WTC11 (cell line): ENCODE measurements at regions not wholly inside any gene's neighbourhood (a gene's known extent, or its start where the extent isn't known, plus 50 kb on each side); places are given as distances from the start of the nearest gene placed in this dataset.

Experiments used
- ATAC-seq: fragments of 200-7000 bp; cut with Tn5 transposase; 2 replicates; pipeline ENCODE4 v1.10.0; 2021; ENCODE audit warnings: mild to moderate bottlenecking, moderate library complexity
- CTCF ChIA-PET: fragments of 300-600 bp; sonication (Branson Sonifier 250); formaldehyde crosslinking; loops from one replicate; lab custom pipeline; 2021; ENCODE audit warnings: antibody characterized with exemption; lab: Charles Lee
- POLR2A ChIA-PET: fragments of 350-600 bp; sonication (Branson Sonifier 250); formaldehyde crosslinking; loops from one replicate; lab custom pipeline; 2021; ENCODE audit warnings: antibody characterized with exemption; lab: Charles Lee
- DNase-seq: peaks from one replicate; pipeline ENCODE4 v3.0.0; 2021; ENCODE audit warnings: low spot score
- H3K27ac Mint-ChIP-seq: 2 replicates; pipeline ENCODE4 v1.8.0; 2021; ENCODE audit warnings: mixed read lengths
- H3K27me3 Mint-ChIP-seq: 2 replicates; pipeline ENCODE4 v1.8.0; 2021; ENCODE audit warnings: low read depth, mild to moderate bottlenecking, moderate library complexity, mixed read lengths
- H3K36me3 Mint-ChIP-seq: 2 replicates; pipeline ENCODE4 v1.8.0; 2021; ENCODE audit warnings: mixed read lengths
- H3K4me1 Mint-ChIP-seq: 2 replicates; pipeline ENCODE4 v1.8.0; 2022; ENCODE audit warnings: mixed read lengths
- H3K4me3 Mint-ChIP-seq: 2 replicates; pipeline ENCODE4 v1.8.0; 2021; ENCODE audit warnings: mild to moderate bottlenecking, moderate library complexity, mixed read lengths
- H3K9me3 Mint-ChIP-seq: 2 replicates; pipeline ENCODE4 v1.8.0; 2021; ENCODE audit warnings: mixed read lengths
- CREB1 ChIP-seq: sonication (generic); formaldehyde crosslinking; IDR thresholded peaks from 2 replicates; pipeline ENCODE4 v1.8.0; 2023; ENCODE audit warnings: mild to moderate bottlenecking, missing genetic modification reagents
- GABPB1 ChIP-seq: sonication (generic); formaldehyde crosslinking; IDR thresholded peaks from 2 replicates; pipeline ENCODE4 v1.8.1; 2023; ENCODE audit warnings: mild to moderate bottlenecking, missing genetic modification reagents
- KAT7 ChIP-seq: sonication (generic); formaldehyde crosslinking; IDR thresholded peaks from 2 replicates; pipeline ENCODE4 v1.8.1; 2023; ENCODE audit warnings: missing genetic modification reagents, mild to moderate bottlenecking, borderline replicate concordance
- MXD4 ChIP-seq: fragments of 250-450 bp; sonication (Bioruptor Pico); IDR thresholded peaks from 2 replicates; pipeline ENCODE4 v1.8.0; 2021; ENCODE audit warnings: mild to moderate bottlenecking, moderate library complexity, borderline replicate concordance
- NFE2L1 ChIP-seq: sonication (generic); formaldehyde crosslinking; IDR thresholded peaks from 2 replicates; pipeline ENCODE4 v1.8.1; 2023; ENCODE audit warnings: missing genetic modification reagents
- NFYB ChIP-seq: sonication (generic); formaldehyde crosslinking; conservative IDR thresholded peaks from 2 replicates; pipeline ENCODE4 v1.8.0; 2022; ENCODE audit warnings: low read depth, missing genetic modification reagents
- NR2C2 ChIP-seq: sonication (generic); formaldehyde crosslinking; IDR thresholded peaks from 2 replicates; pipeline ENCODE4 v1.8.0; 2022; ENCODE audit warnings: mild to moderate bottlenecking, missing genetic modification reagents
- RORB ChIP-seq: fragments of 250-450 bp; sonication (Bioruptor Pico); IDR thresholded peaks from 2 replicates; pipeline ENCODE4 v1.9.0; 2021; ENCODE audit warnings: mild to moderate bottlenecking
- SOX15 ChIP-seq: fragments of 250-450 bp; sonication (Bioruptor Pico); IDR thresholded peaks from 2 replicates; pipeline ENCODE4 v1.9.0; 2021; ENCODE audit warnings: mild to moderate bottlenecking
- TCF7 ChIP-seq: sonication (generic); formaldehyde crosslinking; IDR thresholded peaks from 2 replicates; pipeline ENCODE4 v1.8.0; 2022; ENCODE audit warnings: mild to moderate bottlenecking, low read depth, missing genetic modification reagents, moderate library complexity
- TEAD4 ChIP-seq: sonication (generic); formaldehyde crosslinking; IDR thresholded peaks from 2 replicates; pipeline ENCODE4 v1.8.0; 2022; ENCODE audit warnings: mild to moderate bottlenecking, missing genetic modification reagents
- ZNF219 ChIP-seq: sonication (generic); formaldehyde crosslinking; IDR thresholded peaks from 2 replicates; pipeline ENCODE4 v1.8.0; 2023; ENCODE audit warnings: missing genetic modification reagents, mild to moderate bottlenecking, borderline replicate concordance
- ZNF232 ChIP-seq: sonication (generic); formaldehyde crosslinking; IDR thresholded peaks from 2 replicates; pipeline ENCODE4 v1.8.0; 2022; ENCODE audit warnings: mild to moderate bottlenecking, missing genetic modification reagents
- TF ChIP-seq, protein P1 (sequence below): sonication (generic); formaldehyde crosslinking; IDR thresholded peaks from 2 replicates; pipeline ENCODE4 v1.8.0; 2022; ENCODE audit warnings: mild to moderate bottlenecking, missing genetic modification reagents
- TF ChIP-seq, protein P2 (sequence below): sonication (generic); formaldehyde crosslinking; IDR thresholded peaks from 2 replicates; pipeline ENCODE4 v1.8.1; 2022; ENCODE audit warnings: mild to moderate bottlenecking, missing genetic modification reagents, moderate library complexity, borderline replicate concordance
- TF ChIP-seq, protein P3 (sequence below): fragments of 250-450 bp; sonication (Bioruptor Pico); IDR thresholded peaks from 2 replicates; pipeline ENCODE4 v1.9.0; 2021; ENCODE audit warnings: mild to moderate bottlenecking, borderline replicate concordance
- TF ChIP-seq, protein P4 (sequence below): sonication (generic); formaldehyde crosslinking; IDR thresholded peaks from 2 replicates; pipeline ENCODE4 v1.8.0; 2022; ENCODE audit warnings: mild to moderate bottlenecking, missing genetic modification reagents
- TF ChIP-seq, protein P5 (sequence below): sonication (generic); formaldehyde crosslinking; IDR thresholded peaks from 2 replicates; pipeline ENCODE4 v1.8.1; 2023; ENCODE audit warnings: mild to moderate bottlenecking, missing genetic modification reagents, borderline replicate concordance

DNA sequence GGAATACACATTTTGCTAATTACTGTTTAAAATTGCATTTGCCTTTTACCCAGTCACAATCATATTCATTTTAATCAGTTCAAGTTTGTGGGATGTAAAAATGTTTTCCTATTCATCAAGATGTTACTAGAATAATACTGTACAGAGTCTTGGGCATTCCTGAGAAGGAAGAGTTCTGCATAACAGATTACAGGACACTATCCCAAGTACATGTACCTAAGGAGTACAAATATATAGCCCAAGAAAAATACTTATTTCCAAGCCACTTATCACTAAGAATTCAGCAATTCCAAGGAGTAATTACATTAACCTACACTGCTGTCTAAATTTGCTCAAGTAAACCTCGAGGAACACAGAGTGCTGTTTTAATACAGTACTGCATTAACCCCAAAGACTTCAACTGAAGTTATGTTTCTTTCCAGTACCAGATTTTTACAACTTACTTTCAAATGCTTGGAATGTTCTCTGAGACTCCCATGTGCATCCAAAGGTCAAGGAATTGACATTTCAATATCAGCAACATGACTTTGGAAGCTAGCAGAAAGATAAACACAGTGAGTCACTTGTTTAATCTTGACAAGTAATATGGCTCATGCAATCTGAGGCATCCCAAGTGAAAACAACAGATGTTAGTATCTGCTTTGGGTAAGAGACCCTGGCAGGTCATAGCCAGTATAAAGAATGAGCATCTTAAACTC lies 125.4 kb upstream of the BET1 start (continued):
- TF ChIP-seq GABPB1 (CRISPR knock-in tag): no peak
- no peak for TF ChIP-seq NFE2L1
- no peak for TF ChIP-seq MXD4 (CRISPR knock-in tag)
- TF ChIP-seq ZNF219: no peak
- TF ChIP-seq, protein P1, sequence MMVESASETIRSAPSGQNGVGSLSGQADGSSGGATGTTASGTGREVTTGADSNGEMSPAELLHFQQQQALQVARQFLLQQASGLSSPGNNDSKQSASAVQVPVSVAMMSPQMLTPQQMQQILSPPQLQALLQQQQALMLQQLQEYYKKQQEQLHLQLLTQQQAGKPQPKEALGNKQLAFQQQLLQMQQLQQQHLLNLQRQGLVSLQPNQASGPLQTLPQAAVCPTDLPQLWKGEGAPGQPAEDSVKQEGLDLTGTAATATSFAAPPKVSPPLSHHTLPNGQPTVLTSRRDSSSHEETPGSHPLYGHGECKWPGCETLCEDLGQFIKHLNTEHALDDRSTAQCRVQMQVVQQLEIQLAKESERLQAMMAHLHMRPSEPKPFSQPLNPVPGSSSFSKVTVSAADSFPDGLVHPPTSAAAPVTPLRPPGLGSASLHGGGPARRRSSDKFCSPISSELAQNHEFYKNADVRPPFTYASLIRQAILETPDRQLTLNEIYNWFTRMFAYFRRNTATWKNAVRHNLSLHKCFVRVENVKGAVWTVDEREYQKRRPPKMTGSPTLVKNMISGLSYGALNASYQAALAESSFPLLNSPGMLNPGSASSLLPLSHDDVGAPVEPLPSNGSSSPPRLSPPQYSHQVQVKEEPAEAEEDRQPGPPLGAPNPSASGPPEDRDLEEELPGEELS: no peak
- no peak for TF ChIP-seq CREB1 (CRISPR knock-in tag)
- TF ChIP-seq NFYB (CRISPR knock-in tag): no peak
- no peak for TF ChIP-seq NR2C2 (CRISPR knock-in tag)
- TF ChIP-seq, protein P2, sequence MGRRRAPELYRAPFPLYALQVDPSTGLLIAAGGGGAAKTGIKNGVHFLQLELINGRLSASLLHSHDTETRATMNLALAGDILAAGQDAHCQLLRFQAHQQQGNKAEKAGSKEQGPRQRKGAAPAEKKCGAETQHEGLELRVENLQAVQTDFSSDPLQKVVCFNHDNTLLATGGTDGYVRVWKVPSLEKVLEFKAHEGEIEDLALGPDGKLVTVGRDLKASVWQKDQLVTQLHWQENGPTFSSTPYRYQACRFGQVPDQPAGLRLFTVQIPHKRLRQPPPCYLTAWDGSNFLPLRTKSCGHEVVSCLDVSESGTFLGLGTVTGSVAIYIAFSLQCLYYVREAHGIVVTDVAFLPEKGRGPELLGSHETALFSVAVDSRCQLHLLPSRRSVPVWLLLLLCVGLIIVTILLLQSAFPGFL: no peak

DNA sequence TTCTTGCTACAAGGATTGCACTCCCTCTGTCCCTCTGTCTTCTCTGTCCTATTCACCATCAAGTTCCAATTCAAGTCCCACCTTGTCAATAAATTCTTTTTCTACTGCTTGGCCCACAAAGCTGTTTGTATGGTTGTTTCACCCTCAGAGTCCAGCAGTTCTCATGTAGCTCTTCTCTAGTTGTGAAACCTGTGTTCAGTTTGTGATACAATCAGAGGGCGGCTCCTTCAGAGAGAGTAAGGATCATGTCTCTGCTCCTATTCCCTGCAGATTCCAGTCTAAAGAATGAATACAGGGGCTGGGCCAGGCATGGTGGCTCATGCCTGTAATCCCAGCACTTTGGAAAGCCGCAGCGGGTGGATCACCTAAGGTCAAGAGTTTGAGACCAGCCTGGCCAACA lies 126.6 kb upstream of the BET1 start:
- DNase-seq (no peak), ATAC-seq (no peak)
- no peaks in the 10 kb centered on the region for H3K9me3 Mint-ChIP-seq
- ChIA-PET CTCF (no interaction called here), POLR2A (no interaction called here)
- H3K27ac Mint-ChIP-seq: no peak overlapping the region
- no peak overlapping the region for H3K4me3 Mint-ChIP-seq
- no peaks in the 10 kb centered on the region for H3K36me3 Mint-ChIP-seq
- no peaks in the 10 kb centered on the region for H3K27me3 Mint-ChIP-seq
- H3K4me1 Mint-ChIP-seq: peaks cover 6% of the 10 kb centered on the region
- TF ChIP-seq TCF7 (CRISPR knock-in tag) (no peak), CREB1 (CRISPR knock-in tag) (no peak)
- TF ChIP-seq, protein P3, sequence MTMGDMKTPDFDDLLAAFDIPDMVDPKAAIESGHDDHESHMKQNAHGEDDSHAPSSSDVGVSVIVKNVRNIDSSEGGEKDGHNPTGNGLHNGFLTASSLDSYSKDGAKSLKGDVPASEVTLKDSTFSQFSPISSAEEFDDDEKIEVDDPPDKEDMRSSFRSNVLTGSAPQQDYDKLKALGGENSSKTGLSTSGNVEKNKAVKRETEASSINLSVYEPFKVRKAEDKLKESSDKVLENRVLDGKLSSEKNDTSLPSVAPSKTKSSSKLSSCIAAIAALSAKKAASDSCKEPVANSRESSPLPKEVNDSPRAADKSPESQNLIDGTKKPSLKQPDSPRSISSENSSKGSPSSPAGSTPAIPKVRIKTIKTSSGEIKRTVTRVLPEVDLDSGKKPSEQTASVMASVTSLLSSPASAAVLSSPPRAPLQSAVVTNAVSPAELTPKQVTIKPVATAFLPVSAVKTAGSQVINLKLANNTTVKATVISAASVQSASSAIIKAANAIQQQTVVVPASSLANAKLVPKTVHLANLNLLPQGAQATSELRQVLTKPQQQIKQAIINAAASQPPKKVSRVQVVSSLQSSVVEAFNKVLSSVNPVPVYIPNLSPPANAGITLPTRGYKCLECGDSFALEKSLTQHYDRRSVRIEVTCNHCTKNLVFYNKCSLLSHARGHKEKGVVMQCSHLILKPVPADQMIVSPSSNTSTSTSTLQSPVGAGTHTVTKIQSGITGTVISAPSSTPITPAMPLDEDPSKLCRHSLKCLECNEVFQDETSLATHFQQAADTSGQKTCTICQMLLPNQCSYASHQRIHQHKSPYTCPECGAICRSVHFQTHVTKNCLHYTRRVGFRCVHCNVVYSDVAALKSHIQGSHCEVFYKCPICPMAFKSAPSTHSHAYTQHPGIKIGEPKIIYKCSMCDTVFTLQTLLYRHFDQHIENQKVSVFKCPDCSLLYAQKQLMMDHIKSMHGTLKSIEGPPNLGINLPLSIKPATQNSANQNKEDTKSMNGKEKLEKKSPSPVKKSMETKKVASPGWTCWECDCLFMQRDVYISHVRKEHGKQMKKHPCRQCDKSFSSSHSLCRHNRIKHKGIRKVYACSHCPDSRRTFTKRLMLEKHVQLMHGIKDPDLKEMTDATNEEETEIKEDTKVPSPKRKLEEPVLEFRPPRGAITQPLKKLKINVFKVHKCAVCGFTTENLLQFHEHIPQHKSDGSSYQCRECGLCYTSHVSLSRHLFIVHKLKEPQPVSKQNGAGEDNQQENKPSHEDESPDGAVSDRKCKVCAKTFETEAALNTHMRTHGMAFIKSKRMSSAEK (CRISPR knock-in tag): no peak

DNA sequence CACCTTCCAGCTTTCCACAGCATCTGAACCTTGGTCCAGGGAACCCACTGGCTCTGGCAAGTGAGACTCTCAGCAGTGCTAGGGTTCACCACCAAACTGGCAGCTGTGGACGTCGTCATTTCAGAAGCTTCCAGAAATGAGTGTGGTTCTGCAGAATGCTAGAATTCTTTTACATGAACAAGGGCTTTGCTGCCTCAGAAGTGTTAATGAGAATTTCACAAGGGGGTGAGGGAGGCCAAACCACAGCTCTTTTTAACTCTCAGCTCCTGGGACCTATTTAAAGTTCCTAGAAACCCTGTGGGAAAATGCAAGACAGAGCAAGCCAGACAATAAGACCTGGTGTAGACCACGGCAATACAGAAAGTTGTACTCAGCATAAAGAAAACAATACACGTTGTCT lies 129.3 kb upstream of the BET1 start:
- H3K36me3 Mint-ChIP-seq: no peaks in the 10 kb centered on the region
- TF ChIP-seq KAT7 (CRISPR knock-in tag) (no peak), ZNF232 (CRISPR knock-in tag) (no peak), RORB (CRISPR knock-in tag) (no peak), TEAD4 (CRISPR knock-in tag) (no peak), SOX15 (CRISPR knock-in tag) (no peak)
- TF ChIP-seq, protein P4, sequence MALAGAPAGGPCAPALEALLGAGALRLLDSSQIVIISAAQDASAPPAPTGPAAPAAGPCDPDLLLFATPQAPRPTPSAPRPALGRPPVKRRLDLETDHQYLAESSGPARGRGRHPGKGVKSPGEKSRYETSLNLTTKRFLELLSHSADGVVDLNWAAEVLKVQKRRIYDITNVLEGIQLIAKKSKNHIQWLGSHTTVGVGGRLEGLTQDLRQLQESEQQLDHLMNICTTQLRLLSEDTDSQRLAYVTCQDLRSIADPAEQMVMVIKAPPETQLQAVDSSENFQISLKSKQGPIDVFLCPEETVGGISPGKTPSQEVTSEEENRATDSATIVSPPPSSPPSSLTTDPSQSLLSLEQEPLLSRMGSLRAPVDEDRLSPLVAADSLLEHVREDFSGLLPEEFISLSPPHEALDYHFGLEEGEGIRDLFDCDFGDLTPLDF (CRISPR knock-in tag): no peak
- TF ChIP-seq, protein P5, sequence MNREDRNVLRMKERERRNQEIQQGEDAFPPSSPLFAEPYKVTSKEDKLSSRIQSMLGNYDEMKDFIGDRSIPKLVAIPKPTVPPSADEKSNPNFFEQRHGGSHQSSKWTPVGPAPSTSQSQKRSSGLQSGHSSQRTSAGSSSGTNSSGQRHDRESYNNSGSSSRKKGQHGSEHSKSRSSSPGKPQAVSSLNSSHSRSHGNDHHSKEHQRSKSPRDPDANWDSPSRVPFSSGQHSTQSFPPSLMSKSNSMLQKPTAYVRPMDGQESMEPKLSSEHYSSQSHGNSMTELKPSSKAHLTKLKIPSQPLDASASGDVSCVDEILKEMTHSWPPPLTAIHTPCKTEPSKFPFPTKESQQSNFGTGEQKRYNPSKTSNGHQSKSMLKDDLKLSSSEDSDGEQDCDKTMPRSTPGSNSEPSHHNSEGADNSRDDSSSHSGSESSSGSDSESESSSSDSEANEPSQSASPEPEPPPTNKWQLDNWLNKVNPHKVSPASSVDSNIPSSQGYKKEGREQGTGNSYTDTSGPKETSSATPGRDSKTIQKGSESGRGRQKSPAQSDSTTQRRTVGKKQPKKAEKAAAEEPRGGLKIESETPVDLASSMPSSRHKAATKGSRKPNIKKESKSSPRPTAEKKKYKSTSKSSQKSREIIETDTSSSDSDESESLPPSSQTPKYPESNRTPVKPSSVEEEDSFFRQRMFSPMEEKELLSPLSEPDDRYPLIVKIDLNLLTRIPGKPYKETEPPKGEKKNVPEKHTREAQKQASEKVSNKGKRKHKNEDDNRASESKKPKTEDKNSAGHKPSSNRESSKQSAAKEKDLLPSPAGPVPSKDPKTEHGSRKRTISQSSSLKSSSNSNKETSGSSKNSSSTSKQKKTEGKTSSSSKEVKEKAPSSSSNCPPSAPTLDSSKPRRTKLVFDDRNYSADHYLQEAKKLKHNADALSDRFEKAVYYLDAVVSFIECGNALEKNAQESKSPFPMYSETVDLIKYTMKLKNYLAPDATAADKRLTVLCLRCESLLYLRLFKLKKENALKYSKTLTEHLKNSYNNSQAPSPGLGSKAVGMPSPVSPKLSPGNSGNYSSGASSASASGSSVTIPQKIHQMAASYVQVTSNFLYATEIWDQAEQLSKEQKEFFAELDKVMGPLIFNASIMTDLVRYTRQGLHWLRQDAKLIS: no peak
- no peaks in the 10 kb centered on the region for H3K27me3 Mint-ChIP-seq
- ATAC-seq (peak; percentile 30), DNase-seq (no peak)
- ChIA-PET CTCF (interaction anchor here (1.1 kb wide), 3 partner anchors 46 to 262 kb away, joined by 3 read pairs; no protein-coding TSS in a partner anchor), POLR2A (no interaction called here)
- H3K27ac Mint-ChIP-seq: no peak overlapping the region
- no peaks in the 10 kb centered on the region for H3K9me3 Mint-ChIP-seq
- H3K4me3 Mint-ChIP-seq: no peak overlapping the region
- H3K4me1 Mint-ChIP-seq: peaks cover 6% of the 10 kb centered on the region
